Mesenchymal stem cell (in vitro differentiated cells and primary cell): ENCODE measurements at regions not wholly inside any gene's neighbourhood (a gene's known extent, or its start where the extent isn't known, plus 50 kb on each side); places are given as distances from the start of the nearest gene placed in this dataset.

Source experiments
- DNase-seq: peaks from one replicate; pipeline ENCODE4 v3.0.0-alpha.2; 2013
- H2AFZ ChIP-seq: one replicate; pipeline ENCODE4 v1.6.1; 2013; ENCODE audit warnings: low read depth, mild to moderate bottlenecking, control low read depth, inconsistent platforms, low read length, moderate library complexity
- H2AK5ac ChIP-seq: 2 replicates; pipeline ENCODE4 v1.6.1; 2013; ENCODE audit warnings: low read length, moderate library complexity, mild to moderate bottlenecking, inconsistent platforms; ENCODE audit not compliant: severe bottlenecking
- H2BK120ac ChIP-seq: one replicate; pipeline ENCODE4 v1.6.1; 2013; ENCODE audit warnings: low read depth, mild to moderate bottlenecking, inconsistent platforms, low read length, moderate library complexity
- H2BK12ac ChIP-seq, 2 experiments: one replicate each; pipeline ENCODE4 v1.6.1; 2013; ENCODE audit warnings: inconsistent platforms in 2 of 2, low read length in 2 of 2, mild to moderate bottlenecking in 2 of 2, moderate library complexity in 2 of 2, control low read depth in 1 of 2
- H2BK15ac ChIP-seq: one replicate; pipeline ENCODE4 v1.6.1; 2013; ENCODE audit warnings: mild to moderate bottlenecking, low read depth, inconsistent platforms; ENCODE audit not compliant: poor library complexity, severe bottlenecking
- H2BK5ac ChIP-seq: 2 replicates; pipeline ENCODE4 v1.6.1; 2013; ENCODE audit warnings: low read depth, mild to moderate bottlenecking, low read length, control low read depth, inconsistent platforms; ENCODE audit not compliant: poor library complexity, severe bottlenecking
- H3K14ac ChIP-seq, 2 experiments: one replicate each; pipeline ENCODE4 v1.6.1; 2013; ENCODE audit warnings: inconsistent platforms in 2 of 2, low read length in 2 of 2, control low read depth in 1 of 2, mild to moderate bottlenecking in 1 of 2, moderate library complexity in 1 of 2
- H3K18ac ChIP-seq, 2 experiments: one replicate each; pipeline ENCODE4 v1.6.1; 2013; ENCODE audit warnings: inconsistent platforms in 2 of 2, low read length in 2 of 2, control low read depth in 1 of 2, low read depth in 1 of 2, mild to moderate bottlenecking in 1 of 2
- H3K23ac ChIP-seq, 2 experiments: one replicate each; pipeline ENCODE4 v1.6.1; 2013; ENCODE audit warnings: inconsistent platforms in 2 of 2, low read length in 2 of 2, mild to moderate bottlenecking in 2 of 2, moderate library complexity in 2 of 2, control low read depth in 1 of 2
- H3K27ac ChIP-seq: 2 replicates; pipeline ENCODE4 v1.5.1; 2013; ENCODE audit warnings: mild to moderate bottlenecking, moderate library complexity, low read length, control low read depth, inconsistent platforms; ENCODE audit not compliant: poor library complexity, severe bottlenecking
- H3K27me3 ChIP-seq, 2 experiments: 2 replicates each; pipeline versions ENCODE4 v1.6.1 to v1.7.0; 2013; ENCODE audit warnings: low read length in 2 of 2, mild to moderate bottlenecking in 2 of 2, moderate library complexity in 2 of 2, control low read depth in 1 of 2, inconsistent platforms in 1 of 2; ENCODE audit not compliant: control insufficient read depth in 1 of 2, insufficient read depth in 1 of 2
- H3K36me3 ChIP-seq, 2 experiments: 2 replicates each; pipeline versions ENCODE4 v1.6.1 to v1.7.0; 2013; ENCODE audit warnings: low read length in 2 of 2, control low read depth in 1 of 2, inconsistent platforms in 1 of 2, low read depth in 1 of 2, mild to moderate bottlenecking in 1 of 2; ENCODE audit not compliant: insufficient read depth in 2 of 2, control insufficient read depth in 1 of 2
- H3K4ac ChIP-seq, 2 experiments: one replicate each; pipeline ENCODE4 v1.6.1; 2013; ENCODE audit warnings: inconsistent platforms in 2 of 2, low read length in 2 of 2, mild to moderate bottlenecking in 2 of 2, moderate library complexity in 2 of 2, control low read depth in 1 of 2, low read depth in 1 of 2
- H3K4me1 ChIP-seq: 2 replicates; pipeline ENCODE4 v1.6.1; 2013; ENCODE audit warnings: low read depth, low read length, control low read depth; ENCODE audit not compliant: control insufficient read depth, insufficient read depth
- H3K4me2 ChIP-seq: 2 replicates; pipeline ENCODE4 v1.6.1; 2013; ENCODE audit warnings: low read length, mild to moderate bottlenecking, inconsistent platforms; ENCODE audit not compliant: poor library complexity, severe bottlenecking
- H3K4me3 ChIP-seq, 2 experiments: 2 replicates each; pipeline versions ENCODE4 v1.5.1 to v1.7.0; 2013; ENCODE audit warnings: low read length in 2 of 2, mild to moderate bottlenecking in 2 of 2, control low read depth in 1 of 2, low read depth in 1 of 2; ENCODE audit not compliant: insufficient read depth in 1 of 2
- H3K79me1 ChIP-seq: replicated peaks from 2 replicates; pipeline ENCODE4 v1.6.1; 2013; ENCODE audit warnings: mild to moderate bottlenecking, control low read depth, low read length, inconsistent platforms; ENCODE audit not compliant: poor library complexity, severe bottlenecking
- H3K9ac ChIP-seq: 2 replicates; pipeline ENCODE4 v1.7.0; 2013; ENCODE audit warnings: mild to moderate bottlenecking, low read length, moderate library complexity
- H3K9me3 ChIP-seq: 2 replicates; pipeline ENCODE4 v1.7.0; 2013; ENCODE audit warnings: mild to moderate bottlenecking, low read length; ENCODE audit not compliant: control insufficient read depth
- H4K8ac ChIP-seq: one replicate; pipeline ENCODE4 v1.6.1; 2013; ENCODE audit warnings: inconsistent platforms, mild to moderate bottlenecking, low read length, moderate library complexity
- H4K91ac ChIP-seq: one replicate; pipeline ENCODE4 v1.6.1; 2013; ENCODE audit warnings: mild to moderate bottlenecking, low read length, inconsistent platforms
- WGBS: methylation state at CpG from one replicate; pipeline ENCODE4 v1.1.7; 2013; ENCODE audit warnings: mixed read lengths; 5-methylcytosine and 5-hydroxymethylcytosine counted together

DNA sequence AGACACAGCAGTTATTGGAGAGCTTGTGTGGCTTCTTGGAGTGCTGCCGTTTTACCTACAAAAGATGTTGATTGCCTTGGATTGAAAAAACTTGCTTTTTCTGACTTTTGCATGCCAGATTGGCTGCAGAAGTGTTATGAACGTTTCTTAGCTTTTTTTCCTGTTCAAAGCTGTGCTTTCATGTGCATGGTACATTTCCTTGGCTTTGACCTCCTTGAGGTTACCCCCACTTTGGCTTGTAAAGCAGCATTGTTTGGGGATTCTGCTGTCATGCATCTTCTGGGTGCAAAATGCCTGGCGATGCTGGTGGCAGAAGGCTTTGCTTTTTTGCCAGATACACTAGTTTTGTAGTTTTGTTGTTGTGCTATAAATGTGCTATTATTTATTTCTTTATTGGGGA is 80.0 kb downstream of the JRKL start:
- Histone ChIP-seq H3K14ac (no peak overlapping the region), H2BK5ac (no peak overlapping the region), H2BK15ac (no peak overlapping the region), H3K23ac (no peak overlapping the region), H3K27ac (no peak overlapping the region), H4K8ac (no peak overlapping the region), H3K36me3 (no peaks in the 10 kb centered on the region), H4K91ac (no peak overlapping the region), H3K18ac (no peak overlapping the region), H3K4me3 (no peak overlapping the region), H2AK5ac (no peak overlapping the region), H3K9ac (no peak overlapping the region), H3K4ac (no peak overlapping the region), H3K4me1 (no peaks in the 10 kb centered on the region), H2AFZ (no peak overlapping the region), H3K9me3 (peaks cover 7% of the 10 kb centered on the region), H3K27me3 (no peaks in the 10 kb centered on the region), H3K4me2 (no peak overlapping the region), H2BK120ac (no peak overlapping the region), H2BK12ac (no peak overlapping the region), H3K79me1 (no peaks in the 10 kb centered on the region)
- WGBS: 74% methylated on average over 3 of the region's 3 CpGs
- DNase-seq: no peak

DNA sequence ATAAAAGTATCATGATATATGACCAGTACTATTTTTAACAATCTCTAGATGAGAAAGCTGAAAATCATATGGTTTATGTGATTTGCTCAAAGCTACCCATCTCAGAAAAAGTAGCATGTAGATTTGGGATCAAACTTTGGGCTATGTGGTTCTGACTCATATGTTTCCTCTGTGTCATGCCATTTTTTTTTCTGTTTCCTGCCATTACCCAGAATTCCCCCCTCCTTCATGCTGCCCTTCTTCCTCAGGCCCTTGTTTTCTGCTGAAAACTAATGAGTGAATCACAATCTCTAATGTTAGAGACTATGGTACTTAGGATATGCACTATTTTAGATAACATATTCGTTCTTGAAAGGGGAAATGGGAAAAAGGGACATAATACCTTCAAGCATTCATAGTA is 80.7 kb downstream of the JRKL start:
- H3K79me1 ChIP-seq: no peaks in the 10 kb centered on the region
- no peak overlapping the region for H2BK12ac ChIP-seq
- no peak overlapping the region for H3K14ac ChIP-seq
- no peak overlapping the region for H2BK5ac ChIP-seq
- no peak overlapping the region for H3K18ac ChIP-seq
- H3K23ac ChIP-seq: no peak overlapping the region
- H3K4me2 ChIP-seq: no peak overlapping the region
- no peak overlapping the region for H4K8ac ChIP-seq
- no peak overlapping the region for H2BK120ac ChIP-seq
- H3K4ac ChIP-seq: no peak overlapping the region
- H4K91ac ChIP-seq: no peak overlapping the region
- H2BK15ac ChIP-seq: no peak overlapping the region
- H3K4me1 ChIP-seq: no peaks in the 10 kb centered on the region
- no peak overlapping the region for H3K9ac ChIP-seq
- H3K27me3 ChIP-seq: no peaks in the 10 kb centered on the region
- H2AFZ ChIP-seq: no peak overlapping the region
- no peak for DNase-seq
- no peaks in the 10 kb centered on the region for H3K36me3 ChIP-seq
- H3K9me3 ChIP-seq: peaks cover 11% of the 10 kb centered on the region
- no CpG with 5 or more reads among the region's 1 CpG for WGBS
- H3K4me3 ChIP-seq: no peak overlapping the region
- no peak overlapping the region for H2AK5ac ChIP-seq
- no peak overlapping the region for H3K27ac ChIP-seq

DNA sequence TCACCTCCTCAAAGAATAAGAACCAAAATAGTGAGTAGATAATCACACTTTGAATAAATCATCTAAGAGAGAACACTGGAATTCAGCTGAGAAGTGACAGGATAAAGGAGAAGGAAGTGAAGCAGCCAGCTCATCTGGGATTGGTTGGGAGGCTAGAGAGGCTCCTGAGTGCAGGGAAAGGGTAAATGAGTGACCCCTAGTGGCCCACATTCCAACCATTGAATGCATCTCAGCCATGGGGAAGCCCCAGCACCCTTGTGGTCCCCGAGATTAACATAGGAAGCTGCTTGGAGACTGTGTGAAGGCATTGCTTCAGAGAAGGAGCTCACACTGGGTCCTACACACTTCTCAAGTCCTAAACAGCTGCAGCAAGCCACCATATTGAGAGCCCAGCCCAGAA is 82.3 kb downstream of the JRKL start:
- no peak overlapping the region for H3K27ac ChIP-seq
- 57% methylated on average over 1 of the region's 1 CpG for WGBS
- H3K36me3 ChIP-seq: no peaks in the 10 kb centered on the region
- H2AFZ ChIP-seq: no peak overlapping the region
- no peaks in the 10 kb centered on the region for H3K79me1 ChIP-seq
- H3K23ac ChIP-seq: no peak overlapping the region
- no peak overlapping the region for H2BK15ac ChIP-seq
- no peak overlapping the region for H4K91ac ChIP-seq
- H4K8ac ChIP-seq: no peak overlapping the region
- no peaks in the 10 kb centered on the region for H3K27me3 ChIP-seq
- H2BK120ac ChIP-seq: no peak overlapping the region
- no peak overlapping the region for H3K4me3 ChIP-seq
- H3K4me2 ChIP-seq: no peak overlapping the region
- H3K4ac ChIP-seq: no peak overlapping the region
- peaks cover 17% of the 10 kb centered on the region for H3K9me3 ChIP-seq
- no peaks in the 10 kb centered on the region for H3K4me1 ChIP-seq
- no peak overlapping the region for H3K18ac ChIP-seq
- no peak overlapping the region for H3K14ac ChIP-seq
- no peak overlapping the region for H2BK5ac ChIP-seq
- DNase-seq: no peak
- no peak overlapping the region for H2AK5ac ChIP-seq
- H2BK12ac ChIP-seq: no peak overlapping the region
- no peak overlapping the region for H3K9ac ChIP-seq

DNA sequence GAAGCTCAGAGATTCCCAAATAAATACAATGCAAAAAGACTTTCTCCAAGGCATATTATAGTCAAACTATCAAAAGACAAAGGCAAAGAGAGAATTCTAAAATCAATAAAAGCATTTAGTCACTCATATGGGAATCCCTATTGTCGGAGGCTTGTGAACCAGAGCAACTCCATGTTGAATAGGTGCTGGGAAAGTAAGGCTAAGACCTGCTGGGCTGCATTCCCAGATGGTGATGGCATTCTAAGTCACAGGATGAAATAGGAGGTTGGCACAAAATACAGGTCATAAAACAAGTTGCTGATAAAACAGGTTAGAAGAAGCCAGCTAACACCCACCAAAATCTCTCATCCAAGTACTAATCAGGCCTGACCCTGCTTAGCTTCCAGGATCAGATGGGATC is 84.5 kb downstream of the JRKL start:
- Histone ChIP-seq H3K27ac (no peak overlapping the region), H3K4me1 (no peaks in the 10 kb centered on the region), H2BK5ac (no peak overlapping the region), H3K18ac (no peak overlapping the region), H3K27me3 (no peaks in the 10 kb centered on the region), H3K36me3 (no peaks in the 10 kb centered on the region), H3K4ac (no peak overlapping the region), H2BK12ac (no peak overlapping the region), H4K91ac (no peak overlapping the region), H2BK120ac (no peak overlapping the region), H3K23ac (no peak overlapping the region), H3K4me3 (no peak overlapping the region), H3K9ac (no peak overlapping the region), H3K14ac (no peak overlapping the region), H3K4me2 (no peak overlapping the region), H3K79me1 (no peaks in the 10 kb centered on the region), H2AK5ac (no peak overlapping the region), H3K9me3 (peaks cover 29% of the 10 kb centered on the region), H4K8ac (no peak overlapping the region), H2AFZ (no peak overlapping the region), H2BK15ac (no peak overlapping the region)
- WGBS: 85% methylated on average over 1 of the region's 1 CpG
- DNase-seq: no peak
